ENCODE measurements at regions not wholly inside any gene's neighbourhood (a gene's known extent, or its start where the extent isn't known, plus 50 kb on each side); places are given as distances from the start of the nearest gene placed in this dataset.
A peak's percentile ranks its signal among the peaks of the same experiment; 100 is the strongest.

- H3K36me3 ChIP-seq, result no peaks in the 10 kb centered on the region
- peaks cover 0 to 3% (median 0%) of the 10 kb centered on the region in 4 donors for H3K4me1 ChIP-seq
- peaks cover 0 to 37% (median 0%) of the 10 kb centered on the region in 4 donors for H3K9me3 ChIP-seq
- H3K27me3 ChIP-seq, result no peaks in the 10 kb centered on the region
- no peak overlapping the region for H3K27ac ChIP-seq
- TF ChIP-seq, protein P1, sequence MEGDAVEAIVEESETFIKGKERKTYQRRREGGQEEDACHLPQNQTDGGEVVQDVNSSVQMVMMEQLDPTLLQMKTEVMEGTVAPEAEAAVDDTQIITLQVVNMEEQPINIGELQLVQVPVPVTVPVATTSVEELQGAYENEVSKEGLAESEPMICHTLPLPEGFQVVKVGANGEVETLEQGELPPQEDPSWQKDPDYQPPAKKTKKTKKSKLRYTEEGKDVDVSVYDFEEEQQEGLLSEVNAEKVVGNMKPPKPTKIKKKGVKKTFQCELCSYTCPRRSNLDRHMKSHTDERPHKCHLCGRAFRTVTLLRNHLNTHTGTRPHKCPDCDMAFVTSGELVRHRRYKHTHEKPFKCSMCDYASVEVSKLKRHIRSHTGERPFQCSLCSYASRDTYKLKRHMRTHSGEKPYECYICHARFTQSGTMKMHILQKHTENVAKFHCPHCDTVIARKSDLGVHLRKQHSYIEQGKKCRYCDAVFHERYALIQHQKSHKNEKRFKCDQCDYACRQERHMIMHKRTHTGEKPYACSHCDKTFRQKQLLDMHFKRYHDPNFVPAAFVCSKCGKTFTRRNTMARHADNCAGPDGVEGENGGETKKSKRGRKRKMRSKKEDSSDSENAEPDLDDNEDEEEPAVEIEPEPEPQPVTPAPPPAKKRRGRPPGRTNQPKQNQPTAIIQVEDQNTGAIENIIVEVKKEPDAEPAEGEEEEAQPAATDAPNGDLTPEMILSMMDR (IDR thresholded peaks at IDR 0.05), result no peak
- TF ChIP-seq POLR2A (IDR thresholded peaks at IDR 0.05) (no peak), EP300 (IDR thresholded peaks at IDR 0.05) (no peak)
- DNase-seq (ENCODE audit: low spot score in 2 of 2), result no peak
- H3K4me3 ChIP-seq, result no peak overlapping the region
Measured at GRCh38 chr7:15922002-15922401, 235.5 kb upstream of the MEOX2 start.

DNA sequence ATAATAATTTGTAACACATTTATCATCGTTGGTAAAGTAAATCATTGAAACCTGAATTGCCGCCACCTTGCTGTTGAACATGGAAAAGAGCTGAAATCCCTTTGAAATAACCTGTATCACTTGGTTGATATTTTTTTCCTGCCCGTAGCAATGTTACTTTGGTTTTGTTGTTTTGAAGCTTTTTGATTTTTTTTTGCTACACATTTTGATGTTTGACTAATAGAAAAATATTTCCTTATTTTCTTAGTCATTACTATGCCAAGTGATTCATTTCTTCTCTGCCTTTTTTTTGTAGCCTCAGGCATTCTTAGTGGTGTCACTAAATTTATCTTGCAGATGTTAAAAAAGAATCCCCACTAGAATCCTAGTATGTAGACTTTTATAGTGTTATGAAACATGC, 235.1 kb upstream of the MEOX2 start:
- no peak for TF ChIP-seq EP300 (IDR thresholded peaks at IDR 0.05)
- TF ChIP-seq, protein P1 (IDR thresholded peaks at IDR 0.05), result no peak
- TF ChIP-seq POLR2A (IDR thresholded peaks at IDR 0.05), result no peak
- H3K27me3 ChIP-seq, result no peaks in the 10 kb centered on the region
- peaks cover 0 to 33% (median 0%) of the 10 kb centered on the region in 4 donors for H3K9me3 ChIP-seq
- H3K27ac ChIP-seq, result no peak overlapping the region
- H3K4me1 ChIP-seq, result peaks cover 0 to 7% (median 0%) of the 10 kb centered on the region in 4 donors
- no peak for DNase-seq (ENCODE audit: low spot score in 2 of 2)
- H3K4me3 ChIP-seq, result no peak overlapping the region
- H3K36me3 ChIP-seq, result no peaks in the 10 kb centered on the region
- 63 to 64% methylated on average over 3 of the region's 3 CpGs for WGBS, 2 donors

DNA sequence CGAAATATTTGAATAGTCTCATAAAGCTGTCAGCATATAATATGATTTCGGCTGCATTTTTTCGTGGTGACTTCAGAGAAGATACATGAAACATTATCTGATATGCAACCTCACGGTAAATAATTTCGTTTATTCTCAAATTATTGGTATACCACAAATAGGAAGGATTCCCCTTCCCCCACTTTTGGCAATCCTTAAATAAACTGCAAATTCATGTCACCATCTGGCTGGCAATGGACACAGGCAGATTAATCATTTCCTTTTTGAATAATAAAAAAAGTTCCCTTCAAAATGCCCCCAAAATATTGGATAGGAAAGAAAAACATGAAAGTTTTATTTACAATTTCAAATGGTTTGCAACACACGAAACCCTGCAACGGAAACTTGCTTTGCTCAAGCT, 234.5 kb upstream of the MEOX2 start:
- Histone ChIP-seq H3K27me3 (no peaks in the 10 kb centered on the region), H3K4me1 (peaks cover 0 to 11% (median 0%) of the 10 kb centered on the region in 4 donors), H3K36me3 (no peaks in the 10 kb centered on the region), H3K27ac (no peak overlapping the region), H3K9me3 (peaks cover 0 to 26% (median 0%) of the 10 kb centered on the region in 4 donors), H3K4me3 (no peak overlapping the region)
- TF ChIP-seq, protein P1 (IDR thresholded peaks at IDR 0.05), result no peak
- TF ChIP-seq EP300 (IDR thresholded peaks at IDR 0.05) (no peak), POLR2A (IDR thresholded peaks at IDR 0.05) (no peak)
- 91% methylated on average over 7 of the region's 7 CpGs for WGBS, 2 donors
- DNase-seq (ENCODE audit: low spot score in 2 of 2), result no peak

- WGBS, 2 donors, result 69 to 70% methylated on average over 4 of the region's 4 CpGs
- Histone ChIP-seq H3K4me3 (peak overlapping the region in 1 of 4 donors; percentile 6), H3K27me3 (no peaks in the 10 kb centered on the region), H3K9me3 (no peaks in the 10 kb centered on the region), H3K4me1 (peaks cover 0 to 11% (median 0%) of the 10 kb centered on the region in 4 donors), H3K27ac (no peak overlapping the region), H3K36me3 (no peaks in the 10 kb centered on the region)
- no peak for DNase-seq (ENCODE audit: low spot score in 2 of 2)
- TF ChIP-seq EP300 (IDR thresholded peaks at IDR 0.05) (no peak), POLR2A (IDR thresholded peaks at IDR 0.05) (no peak)
- TF ChIP-seq, protein P1 (IDR thresholded peaks at IDR 0.05), result no peak
Measured at GRCh38 chr7:15916681-15917380, 230.3 kb upstream of the MEOX2 start.

GRCh38 chr7:15915686-15916293, 229.3 kb upstream of the MEOX2 start:
- H3K9me3 ChIP-seq, result no peaks in the 10 kb centered on the region
- H3K4me1 ChIP-seq, result peaks cover 0 to 11% (median 0%) of the 10 kb centered on the region in 4 donors
- no peak overlapping the region for H3K27ac ChIP-seq
- TF ChIP-seq, protein P1 (IDR thresholded peaks at IDR 0.05), result no peak
- TF ChIP-seq POLR2A (IDR thresholded peaks at IDR 0.05), result no peak
- TF ChIP-seq EP300 (IDR thresholded peaks at IDR 0.05), result no peak
- H3K36me3 ChIP-seq, result no peaks in the 10 kb centered on the region
- 82 to 86% methylated on average over 6 of the region's 6 CpGs for WGBS, 2 donors
- no peak overlapping the region for H3K4me3 ChIP-seq
- no peaks in the 10 kb centered on the region for H3K27me3 ChIP-seq
- DNase-seq (ENCODE audit: low spot score in 2 of 2), result no peak

Data from tibial nerve (tissue), 4 donors.